ENCODE measurements at regions not wholly inside any gene's neighbourhood (a gene's known extent, or its start where the extent isn't known, plus 50 kb on each side); places are given as distances from the start of the nearest gene placed in this dataset.

DNA sequence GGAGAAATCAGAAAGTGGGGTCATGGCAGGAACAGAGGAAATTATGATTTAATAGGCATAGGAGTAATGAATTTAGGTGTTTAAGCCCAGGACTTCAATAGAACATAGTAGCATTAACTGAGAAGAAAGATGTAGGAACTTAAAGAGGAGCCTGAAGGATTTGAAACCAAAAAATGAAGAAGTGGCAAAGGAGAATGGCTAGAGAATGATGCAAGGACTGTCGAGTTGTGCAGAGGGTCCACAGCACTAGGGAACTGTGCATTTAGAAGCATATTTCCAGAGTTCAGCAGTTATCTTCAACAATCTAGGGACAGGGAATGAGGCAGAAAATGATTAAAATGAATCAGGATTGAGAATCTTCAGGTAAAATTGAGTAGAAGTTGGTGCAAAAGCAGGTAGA is 328.1 kb upstream of the LYPLAL1 start:
- no peaks in the 10 kb centered on the region for H3K27me3 ChIP-seq (ENCODE audit: control insufficient read depth, insufficient read depth, low read length, poor library complexity, severe bottlenecking)
- H3K9me3 ChIP-seq (ENCODE audit: control insufficient read depth, low read length): no peaks in the 10 kb centered on the region
- no peak for DNase-seq
- no peak overlapping the region for H3K4me3 ChIP-seq (ENCODE audit: low read length)
- Mint-ChIP-seq H3K4me1 (peaks cover 4% of the 10 kb centered on the region), H3K36me3 (ENCODE audit: low read depth) (no peaks in the 10 kb centered on the region), H3K9me3 (peaks cover 4% of the 10 kb centered on the region), H3K27ac (no peak overlapping the region), H3K4me3 (no peak overlapping the region), H3K27me3 (ENCODE audit: insufficient read depth) (no peaks in the 10 kb centered on the region)
- WGBS, 2 experiments (ENCODE audit: insufficient coverage in 1 of 2, insufficient read length in 1 of 2): 88 to 100% methylated on average over 1 of the region's 1 CpG
- no peak overlapping the region for H3K9ac ChIP-seq (ENCODE audit: extremely low read depth, low read length, poor library complexity, severe bottlenecking)
- H3K27ac ChIP-seq (ENCODE audit: low read depth, low read length): no peak overlapping the region
- TF ChIP-seq, protein P1, sequence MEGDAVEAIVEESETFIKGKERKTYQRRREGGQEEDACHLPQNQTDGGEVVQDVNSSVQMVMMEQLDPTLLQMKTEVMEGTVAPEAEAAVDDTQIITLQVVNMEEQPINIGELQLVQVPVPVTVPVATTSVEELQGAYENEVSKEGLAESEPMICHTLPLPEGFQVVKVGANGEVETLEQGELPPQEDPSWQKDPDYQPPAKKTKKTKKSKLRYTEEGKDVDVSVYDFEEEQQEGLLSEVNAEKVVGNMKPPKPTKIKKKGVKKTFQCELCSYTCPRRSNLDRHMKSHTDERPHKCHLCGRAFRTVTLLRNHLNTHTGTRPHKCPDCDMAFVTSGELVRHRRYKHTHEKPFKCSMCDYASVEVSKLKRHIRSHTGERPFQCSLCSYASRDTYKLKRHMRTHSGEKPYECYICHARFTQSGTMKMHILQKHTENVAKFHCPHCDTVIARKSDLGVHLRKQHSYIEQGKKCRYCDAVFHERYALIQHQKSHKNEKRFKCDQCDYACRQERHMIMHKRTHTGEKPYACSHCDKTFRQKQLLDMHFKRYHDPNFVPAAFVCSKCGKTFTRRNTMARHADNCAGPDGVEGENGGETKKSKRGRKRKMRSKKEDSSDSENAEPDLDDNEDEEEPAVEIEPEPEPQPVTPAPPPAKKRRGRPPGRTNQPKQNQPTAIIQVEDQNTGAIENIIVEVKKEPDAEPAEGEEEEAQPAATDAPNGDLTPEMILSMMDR (conservative IDR thresholded peaks at IDR 0.05): no peak
- H3K4me1 ChIP-seq (ENCODE audit: control insufficient read depth, insufficient read depth, low read length): peaks cover 2% of the 10 kb centered on the region
- H3K36me3 ChIP-seq (ENCODE audit: control insufficient read depth, insufficient read depth, low read length): no peaks in the 10 kb centered on the region

DNA sequence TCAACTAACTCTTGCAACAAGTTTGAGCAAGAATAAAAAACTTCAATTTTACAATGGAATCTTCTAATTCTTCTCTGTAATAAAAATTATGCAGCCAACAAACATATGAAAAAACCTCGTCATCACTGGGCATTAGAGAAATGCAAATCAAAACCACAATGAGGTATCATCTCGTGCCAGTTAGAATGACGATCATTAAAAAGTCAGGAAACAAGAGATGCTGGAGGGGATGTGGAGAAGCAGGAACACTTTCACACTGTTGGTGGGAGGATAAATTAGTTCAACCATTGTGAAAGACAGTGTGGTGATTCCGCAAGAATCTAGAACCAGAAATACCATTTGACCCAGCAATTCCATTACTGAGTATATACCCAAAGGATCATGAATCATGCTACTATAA is 327.5 kb upstream of the LYPLAL1 start:
- Histone ChIP-seq H3K27me3 (ENCODE audit: control insufficient read depth, insufficient read depth, low read length, poor library complexity, severe bottlenecking) (no peaks in the 10 kb centered on the region), H3K9me3 (ENCODE audit: control insufficient read depth, low read length) (no peaks in the 10 kb centered on the region), H3K36me3 (ENCODE audit: control insufficient read depth, insufficient read depth, low read length) (no peaks in the 10 kb centered on the region), H3K4me3 (ENCODE audit: low read length) (no peak overlapping the region), H3K27ac (ENCODE audit: low read depth, low read length) (no peak overlapping the region), H3K9ac (ENCODE audit: extremely low read depth, low read length, poor library complexity, severe bottlenecking) (no peak overlapping the region), H3K4me1 (ENCODE audit: control insufficient read depth, insufficient read depth, low read length) (peaks cover 2% of the 10 kb centered on the region)
- H3K4me3 Mint-ChIP-seq: no peak overlapping the region
- peaks cover 4% of the 10 kb centered on the region for H3K9me3 Mint-ChIP-seq
- no peak overlapping the region for H3K27ac Mint-ChIP-seq
- peaks cover 4% of the 10 kb centered on the region for H3K4me1 Mint-ChIP-seq
- 96 to 100% methylated on average over 4 of the region's 4 CpGs for WGBS, 2 experiments (ENCODE audit: insufficient coverage in 1 of 2, insufficient read length in 1 of 2)
- TF ChIP-seq, protein P1 (conservative IDR thresholded peaks at IDR 0.05): no peak
- DNase-seq: no peak
- H3K27me3 Mint-ChIP-seq (ENCODE audit: insufficient read depth): no peaks in the 10 kb centered on the region
- no peaks in the 10 kb centered on the region for H3K36me3 Mint-ChIP-seq (ENCODE audit: low read depth)

- peaks cover 7% of the 10 kb centered on the region for H3K4me1 Mint-ChIP-seq
- Histone ChIP-seq H3K27me3 (ENCODE audit: control insufficient read depth, insufficient read depth, low read length, poor library complexity, severe bottlenecking) (no peaks in the 10 kb centered on the region), H3K36me3 (ENCODE audit: control insufficient read depth, insufficient read depth, low read length) (no peaks in the 10 kb centered on the region), H3K27ac (ENCODE audit: low read depth, low read length) (no peak overlapping the region), H3K9me3 (ENCODE audit: control insufficient read depth, low read length) (no peaks in the 10 kb centered on the region), H3K9ac (ENCODE audit: extremely low read depth, low read length, poor library complexity, severe bottlenecking) (no peak overlapping the region), H3K4me1 (ENCODE audit: control insufficient read depth, insufficient read depth, low read length) (peaks cover 2% of the 10 kb centered on the region), H3K4me3 (ENCODE audit: low read length) (no peak overlapping the region)
- no peaks in the 10 kb centered on the region for H3K27me3 Mint-ChIP-seq (ENCODE audit: insufficient read depth)
- H3K27ac Mint-ChIP-seq: no peak overlapping the region
- TF ChIP-seq, protein P1 (conservative IDR thresholded peaks at IDR 0.05): no peak
- H3K9me3 Mint-ChIP-seq: peaks cover 4% of the 10 kb centered on the region
- H3K4me3 Mint-ChIP-seq: no peak overlapping the region
- DNase-seq: no peak
- no peaks in the 10 kb centered on the region for H3K36me3 Mint-ChIP-seq (ENCODE audit: low read depth)
- WGBS, 2 experiments (ENCODE audit: insufficient coverage in 1 of 2, insufficient read length in 1 of 2): 88 to 100% methylated on average over 2 to 3 of the region's 3 CpGs
These were observed 326.4 kb upstream of the LYPLAL1 start for GRCh38 chr1:218847089-218847768.

All from endodermal cell (in vitro differentiated cells).